Suprapubic skin (tissue), 3 donors: ENCODE measurements at regions not wholly inside any gene's neighbourhood (a gene's known extent, or its start where the extent isn't known, plus 50 kb on each side); places are given as distances from the start of the nearest gene placed in this dataset.

Experiments
- CTCF ChIP-seq, 2 donors: fragments of 200-600 bp in 1 of 2; fragments of 450-650 bp in 1 of 2; sonication (generic) in 1 of 2; IDR thresholded peaks; one replicate each; pipeline ENCODE4 v1.5.1; 2016 to 2019; ENCODE audit warnings: antibody characterized with exemption in 2 of 2, mild to moderate bottlenecking in 1 of 2, moderate library complexity in 1 of 2
- EP300 ChIP-seq: sonication (generic); formaldehyde crosslinking; IDR thresholded peaks from one replicate; pipeline ENCODE4 v1.6.1; 2017; ENCODE audit warnings: antibody characterized with exemption
- POLR2A ChIP-seq, 2 donors: fragments of 450-650 bp; IDR thresholded peaks; one replicate each; pipeline ENCODE4 v1.6.1; 2017; ENCODE audit warnings: antibody characterized with exemption in 2 of 2, mild to moderate bottlenecking in 2 of 2, moderate library complexity in 2 of 2

GRCh38 chr1:218994615-218995014 lies 179.1 kb upstream of the LYPLAL1 start:
- TF ChIP-seq CTCF (IDR thresholded peaks at IDR 0.05) (no peak), POLR2A (IDR thresholded peaks at IDR 0.05) (no peak), EP300 (no peak)
